Karpas-422 (cell line): ENCODE measurements at regions not wholly inside any gene's neighbourhood (a gene's known extent, or its start where the extent isn't known, plus 50 kb on each side); places are given as distances from the start of the nearest gene placed in this dataset.

Experiments used
- DNase-seq: peaks from one replicate; pipeline ENCODE4 v3.0.0-alpha.2; 2015
- H2AFZ ChIP-seq: fragments of 200-600 bp; sonication (generic); 2 replicates; pipeline ENCODE4 v1.6.1; 2014; ENCODE audit warnings: antibody characterized with exemption, low read length, mixed read lengths
- H3K27ac ChIP-seq: fragments of 200-600 bp; sonication (generic); 2 replicates; pipeline ENCODE4 v1.5.1; 2014; ENCODE audit warnings: mild to moderate bottlenecking, low read length, moderate library complexity
- H3K27me3 ChIP-seq: fragments of 200-600 bp; sonication (generic); 2 replicates; pipeline ENCODE4 v1.6.1; 2014; ENCODE audit warnings: low read length, mixed read lengths
- H3K36me3 ChIP-seq: fragments of 200-600 bp; sonication (generic); 2 replicates; pipeline ENCODE4 v1.6.1; 2014; ENCODE audit warnings: low read length, mixed read lengths; ENCODE audit not compliant: insufficient read depth
- H3K4me1 ChIP-seq: fragments of 200-600 bp; sonication (generic); 2 replicates; pipeline ENCODE4 v1.6.1; 2014; ENCODE audit warnings: mild to moderate bottlenecking, low read length, mixed read lengths
- H3K4me2 ChIP-seq: fragments of 200-600 bp; sonication (generic); 2 replicates; pipeline ENCODE4 v1.6.1; 2014; ENCODE audit warnings: low read length, low read depth, mild to moderate bottlenecking; ENCODE audit not compliant: poor library complexity, severe bottlenecking
- H3K4me3 ChIP-seq: fragments of 200-600 bp; sonication (generic); 2 replicates; pipeline ENCODE4 v1.5.1; 2014; ENCODE audit warnings: mild to moderate bottlenecking, antibody characterized with exemption, low read length, mixed read lengths
- H3K79me2 ChIP-seq: fragments of 200-600 bp; sonication (generic); 2 replicates; pipeline ENCODE4 v1.6.1; 2014; ENCODE audit warnings: mild to moderate bottlenecking, low read length, mixed read lengths
- H3K9ac ChIP-seq: fragments of 200-600 bp; sonication (generic); 2 replicates; pipeline ENCODE4 v1.6.0; 2014; ENCODE audit warnings: low read length
- H3K9me2 ChIP-seq: fragments of 200-600 bp; sonication (generic), shearing (Covaris generic); replicated peaks from 2 replicates; pipeline ENCODE4 v1.6.0; 2014; ENCODE audit warnings: mild to moderate bottlenecking, low read length, moderate library complexity; ENCODE audit not compliant: insufficient read depth
- H3K9me3 ChIP-seq: fragments of 300-700, 200-600 bp; sonication (generic); 2 replicates; pipeline ENCODE4 v1.6.1; 2014; ENCODE audit warnings: low read length, mixed read lengths
- H4K20me1 ChIP-seq: fragments of 200-600 bp; sonication (generic); 2 replicates; pipeline ENCODE4 v1.6.1; 2014; ENCODE audit warnings: mild to moderate bottlenecking, antibody characterized with exemption, low read length, low read depth; ENCODE audit not compliant: insufficient read depth

DNA sequence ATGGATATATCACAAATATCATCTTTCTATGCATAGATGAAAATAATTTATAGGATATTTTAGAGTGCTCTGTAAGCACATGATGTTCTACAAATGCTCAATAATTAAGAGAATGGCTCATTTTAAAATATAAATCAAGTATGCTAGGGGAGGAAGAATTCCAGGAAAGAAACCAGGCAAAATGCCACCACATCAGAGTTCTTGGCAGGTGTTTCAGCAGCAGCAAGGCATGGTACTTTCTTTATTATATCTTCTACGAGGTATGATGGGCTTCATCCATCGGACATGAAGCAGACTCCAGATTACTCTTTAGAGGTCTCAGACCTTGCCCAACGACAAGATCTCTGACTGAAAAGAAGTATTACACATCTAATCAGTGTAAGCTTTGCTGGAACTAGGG lies 316.3 kb upstream of the ARRDC3 start:
- Histone ChIP-seq H3K79me2 (no peaks in the 10 kb centered on the region), H3K4me3 (no peak overlapping the region), H3K4me1 (no peaks in the 10 kb centered on the region), H3K4me2 (no peak overlapping the region), H3K27me3 (no peaks in the 10 kb centered on the region), H2AFZ (no peak overlapping the region), H3K36me3 (no peaks in the 10 kb centered on the region), H3K9me3 (peaks cover 7% of the 10 kb centered on the region), H3K27ac (no peak overlapping the region), H3K9ac (no peak overlapping the region), H4K20me1 (no peaks in the 10 kb centered on the region), H3K9me2 (no peaks in the 10 kb centered on the region)
- no peak for DNase-seq

DNA sequence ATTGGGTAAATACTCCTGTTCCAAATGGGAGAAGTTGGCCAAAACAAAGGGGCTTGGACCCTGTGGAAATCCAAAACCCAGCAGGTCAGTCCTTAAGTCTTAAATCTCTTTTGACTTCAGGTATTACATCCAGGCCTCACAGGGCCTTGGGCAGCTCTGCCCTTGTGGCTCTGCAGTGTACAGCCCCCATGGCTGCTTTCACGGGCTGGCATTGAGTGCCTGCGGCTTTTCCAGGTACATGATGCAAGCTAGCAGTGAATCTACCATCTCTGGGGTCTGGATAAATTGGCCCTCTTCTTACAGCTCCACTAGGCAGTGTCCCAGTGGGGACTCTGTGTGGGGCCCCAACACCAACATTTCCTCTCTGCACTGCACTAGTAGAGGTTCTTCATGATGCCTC lies 308.5 kb upstream of the ARRDC3 start:
- Histone ChIP-seq H3K4me1 (no peaks in the 10 kb centered on the region), H2AFZ (no peak overlapping the region), H3K27me3 (no peaks in the 10 kb centered on the region), H4K20me1 (no peaks in the 10 kb centered on the region), H3K79me2 (no peaks in the 10 kb centered on the region), H3K9me3 (peaks cover 8% of the 10 kb centered on the region; the same call in 1 of the 2 replicates), H3K4me3 (no peak overlapping the region), H3K9me2 (no peaks in the 10 kb centered on the region), H3K4me2 (no peak overlapping the region), H3K9ac (no peak overlapping the region), H3K27ac (no peak overlapping the region), H3K36me3 (no peaks in the 10 kb centered on the region)
- no peak for DNase-seq

DNA sequence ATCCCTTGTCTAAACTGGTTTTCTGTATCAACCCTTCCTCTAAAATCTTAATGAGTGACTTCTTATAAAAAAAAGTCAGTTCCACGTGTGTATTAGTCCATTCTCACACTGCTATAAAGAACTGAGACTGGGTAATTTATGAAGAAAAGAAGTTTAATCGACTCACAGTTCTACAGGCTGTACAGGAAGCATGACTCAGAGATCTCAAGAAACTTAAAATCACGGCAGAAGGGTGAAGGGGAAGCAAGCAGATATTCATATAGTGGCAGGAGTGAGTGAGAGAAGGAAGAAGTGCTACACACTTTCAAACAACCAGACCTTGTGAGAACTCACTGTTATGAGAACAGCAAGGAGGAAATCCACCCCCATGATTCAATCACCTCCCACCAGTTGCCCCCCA lies 307.8 kb upstream of the ARRDC3 start:
- no peak for DNase-seq
- H3K79me2 ChIP-seq, result no peaks in the 10 kb centered on the region
- H3K4me2 ChIP-seq, result no peak overlapping the region
- no peaks in the 10 kb centered on the region for H3K9me2 ChIP-seq
- H4K20me1 ChIP-seq, result no peaks in the 10 kb centered on the region
- H3K36me3 ChIP-seq, result no peaks in the 10 kb centered on the region
- no peak overlapping the region for H2AFZ ChIP-seq
- H3K27me3 ChIP-seq, result no peaks in the 10 kb centered on the region
- no peaks in the 10 kb centered on the region for H3K4me1 ChIP-seq
- no peak overlapping the region for H3K4me3 ChIP-seq
- H3K9ac ChIP-seq, result no peak overlapping the region
- H3K9me3 ChIP-seq, result peaks cover 8% of the 10 kb centered on the region; the same call in 1 of the 2 replicates
- H3K27ac ChIP-seq, result no peak overlapping the region

DNA sequence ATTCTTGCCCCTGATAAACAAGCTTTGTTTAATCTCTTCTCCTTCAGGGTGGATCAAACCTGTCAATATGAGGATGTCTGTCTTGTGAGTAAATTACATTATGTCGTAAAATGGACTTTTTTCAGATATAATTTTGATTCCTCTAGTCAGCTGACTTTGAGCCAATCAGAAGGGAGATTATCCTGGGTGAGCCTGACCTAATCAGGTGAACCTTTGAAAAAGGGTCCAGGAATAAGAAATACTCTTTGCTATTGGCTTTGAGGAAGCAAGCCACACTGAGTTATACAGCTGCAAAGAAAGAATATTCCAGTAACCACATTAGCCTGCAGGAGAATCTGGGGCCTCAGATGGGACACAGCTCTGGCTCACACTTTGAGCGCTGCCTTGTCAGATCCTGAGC lies 304.3 kb upstream of the ARRDC3 start:
- no peaks in the 10 kb centered on the region for H3K36me3 ChIP-seq
- no peaks in the 10 kb centered on the region for H4K20me1 ChIP-seq
- no peak overlapping the region for H3K4me2 ChIP-seq
- no peak overlapping the region for H2AFZ ChIP-seq
- H3K27ac ChIP-seq, result no peak overlapping the region
- no peak overlapping the region for H3K4me3 ChIP-seq
- no peaks in the 10 kb centered on the region for H3K79me2 ChIP-seq
- no peak for DNase-seq
- H3K9me3 ChIP-seq, result 0 out of 2 replicates have a peak, but pooled peaks cover 3% of the 10 kb centered on the region
- no peak overlapping the region for H3K9ac ChIP-seq
- no peaks in the 10 kb centered on the region for H3K27me3 ChIP-seq
- no peaks in the 10 kb centered on the region for H3K9me2 ChIP-seq
- no peaks in the 10 kb centered on the region for H3K4me1 ChIP-seq

DNA sequence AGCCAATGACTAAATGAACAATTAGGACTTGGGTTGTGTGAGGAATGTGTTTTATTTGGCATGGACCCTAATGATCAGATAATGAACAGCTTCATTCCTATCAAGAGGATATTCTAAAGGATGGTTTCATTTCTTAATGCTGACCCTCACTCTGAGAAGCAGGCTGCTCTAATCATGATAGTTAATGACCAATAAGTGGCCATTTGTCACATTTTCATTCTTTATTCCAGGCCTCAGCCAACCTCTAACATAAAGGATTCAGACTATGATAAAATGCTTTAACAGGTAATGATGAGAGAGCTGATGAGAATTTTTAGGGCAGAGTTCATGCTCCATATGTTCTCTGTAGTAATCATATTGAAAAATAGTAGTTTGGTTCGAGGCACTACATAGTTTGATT lies 301.5 kb upstream of the ARRDC3 start:
- H3K9me2 ChIP-seq, result no peaks in the 10 kb centered on the region
- H3K9ac ChIP-seq, result no peak overlapping the region

DNA sequence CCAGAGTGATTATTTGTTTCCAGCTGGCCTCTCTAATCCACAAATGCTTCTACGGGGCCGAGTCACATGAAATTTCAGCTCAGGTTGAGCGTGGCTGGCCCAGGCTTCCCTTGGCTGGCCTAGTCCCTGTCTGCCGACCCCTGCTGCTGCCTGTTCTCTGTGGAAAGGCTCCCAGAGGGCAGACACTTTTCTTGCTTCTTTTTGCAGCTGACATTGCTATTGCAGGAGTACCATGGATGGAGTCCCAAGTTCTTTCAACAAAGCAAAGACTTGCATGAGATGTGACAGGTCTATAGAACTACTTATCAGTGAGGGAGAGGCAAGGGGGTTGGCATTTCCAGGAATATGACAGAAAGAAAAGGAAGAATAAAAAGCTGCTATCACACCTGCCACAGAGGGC lies 287.4 kb upstream of the ARRDC3 start:
- Histone ChIP-seq H3K4me3 (no peak overlapping the region), H3K27me3 (no peaks in the 10 kb centered on the region), H3K9ac (no peak overlapping the region), H2AFZ (no peak overlapping the region), H3K9me3 (no peaks in the 10 kb centered on the region), H4K20me1 (no peaks in the 10 kb centered on the region), H3K36me3 (no peaks in the 10 kb centered on the region), H3K79me2 (no peaks in the 10 kb centered on the region), H3K9me2 (no peaks in the 10 kb centered on the region), H3K4me1 (no peaks in the 10 kb centered on the region), H3K27ac (no peak overlapping the region), H3K4me2 (no peak overlapping the region)
- DNase-seq, result no peak

More for the DNA sequence above, 301.5 kb upstream of the ARRDC3 start:
- no peak overlapping the region for H2AFZ ChIP-seq
- no peak overlapping the region for H3K27ac ChIP-seq
- H4K20me1 ChIP-seq, result no peaks in the 10 kb centered on the region
- DNase-seq, result no peak
- H3K27me3 ChIP-seq, result no peaks in the 10 kb centered on the region
- no peak overlapping the region for H3K4me2 ChIP-seq
- H3K4me1 ChIP-seq, result no peaks in the 10 kb centered on the region
- no peaks in the 10 kb centered on the region for H3K79me2 ChIP-seq
- H3K9me3 ChIP-seq, result peaks cover 14% of the 10 kb centered on the region
- H3K4me3 ChIP-seq, result no peak overlapping the region
- no peaks in the 10 kb centered on the region for H3K36me3 ChIP-seq

DNA sequence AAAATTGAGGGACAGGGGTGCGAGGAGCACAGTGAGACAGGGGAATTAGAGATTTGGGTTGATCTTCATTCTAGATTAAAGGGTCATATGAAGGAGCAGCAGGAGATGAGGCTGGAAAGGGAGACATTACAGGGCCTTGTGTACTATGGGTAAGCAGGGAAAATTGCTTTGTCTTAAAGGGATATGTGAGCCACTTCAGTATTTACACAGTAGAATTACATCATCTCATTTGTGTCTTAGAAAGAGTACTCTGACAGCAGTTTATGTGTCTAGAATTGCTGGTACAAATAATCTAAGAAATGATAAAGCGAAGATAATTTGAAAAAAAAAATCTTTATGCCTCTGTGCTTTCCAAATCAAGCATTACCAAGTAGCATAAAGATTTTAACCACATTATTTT lies 287.0 kb upstream of the ARRDC3 start:
- H3K27me3 ChIP-seq, result no peaks in the 10 kb centered on the region
- H4K20me1 ChIP-seq, result no peaks in the 10 kb centered on the region
- H3K36me3 ChIP-seq, result no peaks in the 10 kb centered on the region
- DNase-seq, result no peak
- no peaks in the 10 kb centered on the region for H3K9me3 ChIP-seq
- no peak overlapping the region for H3K9ac ChIP-seq
- H3K4me2 ChIP-seq, result no peak overlapping the region
- H2AFZ ChIP-seq, result no peak overlapping the region
- no peaks in the 10 kb centered on the region for H3K9me2 ChIP-seq
- no peaks in the 10 kb centered on the region for H3K79me2 ChIP-seq
- no peaks in the 10 kb centered on the region for H3K4me1 ChIP-seq
- no peak overlapping the region for H3K4me3 ChIP-seq
- no peak overlapping the region for H3K27ac ChIP-seq

DNA sequence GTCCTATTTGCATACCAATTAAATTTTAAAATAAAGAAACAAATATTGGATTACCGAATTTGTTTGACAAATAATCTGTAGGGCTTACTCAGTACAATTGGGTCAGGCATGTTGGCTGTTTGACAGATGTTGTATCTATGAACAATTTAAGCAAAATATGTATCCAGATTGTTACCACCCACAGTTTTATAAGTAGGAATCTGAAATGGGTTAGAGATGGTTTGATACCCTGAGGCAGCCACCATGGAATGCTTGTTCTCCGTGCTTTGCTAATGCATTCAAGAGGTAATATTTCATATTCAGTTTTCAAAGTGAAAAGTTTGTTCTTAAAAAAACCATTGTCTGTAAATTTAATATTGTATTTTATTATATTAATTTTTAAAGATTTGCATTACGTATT lies 285.1 kb upstream of the ARRDC3 start:
- Histone ChIP-seq H3K9ac (no peak overlapping the region), H3K4me2 (no peak overlapping the region), H3K4me1 (no peaks in the 10 kb centered on the region), H3K9me3 (no peaks in the 10 kb centered on the region), H4K20me1 (no peaks in the 10 kb centered on the region), H3K9me2 (no peaks in the 10 kb centered on the region), H3K4me3 (no peak overlapping the region), H3K79me2 (no peaks in the 10 kb centered on the region), H3K27ac (no peak overlapping the region), H3K36me3 (no peaks in the 10 kb centered on the region), H2AFZ (no peak overlapping the region), H3K27me3 (no peaks in the 10 kb centered on the region)
- no peak for DNase-seq

DNA sequence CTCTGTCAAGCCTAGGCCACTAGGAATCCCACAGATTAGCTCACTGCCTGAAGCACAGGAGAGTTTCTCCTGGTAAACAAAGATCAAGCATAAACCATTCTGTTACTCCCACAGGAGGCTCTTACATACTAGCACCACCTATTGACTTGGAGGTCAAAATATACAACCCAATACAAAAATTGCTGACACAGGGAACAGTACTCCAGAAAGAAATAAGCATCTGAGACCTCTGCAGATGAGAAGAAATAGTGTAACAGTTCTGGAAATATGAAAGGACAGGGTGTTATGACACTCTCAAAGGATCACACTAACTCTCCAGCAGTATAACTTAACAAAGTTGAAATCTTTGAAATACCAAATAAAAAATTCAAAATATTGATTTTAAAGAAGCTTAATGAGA lies 269.6 kb upstream of the ARRDC3 start:
- Histone ChIP-seq H3K9me2 (no peaks in the 10 kb centered on the region), H3K9ac (no peak overlapping the region), H2AFZ (no peak overlapping the region), H3K27ac (no peak overlapping the region), H3K36me3 (no peaks in the 10 kb centered on the region), H3K4me2 (no peak overlapping the region), H4K20me1 (no peaks in the 10 kb centered on the region), H3K4me1 (no peaks in the 10 kb centered on the region), H3K9me3 (peaks cover 12% of the 10 kb centered on the region), H3K4me3 (no peak overlapping the region), H3K79me2 (no peaks in the 10 kb centered on the region), H3K27me3 (no peaks in the 10 kb centered on the region)
- DNase-seq, result no peak
